Neural crest cell (in vitro differentiated cells): ENCODE measurements at regions not wholly inside any gene's neighbourhood (a gene's known extent, or its start where the extent isn't known, plus 50 kb on each side); places are given as distances from the start of the nearest gene placed in this dataset.

Experiments used
- DNase-seq: peaks from one replicate; pipeline ENCODE4 v3.0.0; 2021; ENCODE audit warnings: low read depth, mixed read lengths, low spot score
- H3K27ac Mint-ChIP-seq: one replicate; pipeline ENCODE4 v1.8.0; 2021; ENCODE audit warnings: mild to moderate bottlenecking, mixed read lengths; ENCODE audit not compliant: unreplicated experiment
- H3K27me3 Mint-ChIP-seq: 2 replicates; pipeline ENCODE4 v1.8.0; 2021; ENCODE audit warnings: low read depth, mild to moderate bottlenecking, mixed read lengths
- H3K36me3 Mint-ChIP-seq: 2 replicates; pipeline ENCODE4 v1.8.0; 2021; ENCODE audit warnings: low read depth, mild to moderate bottlenecking, mixed read lengths
- H3K4me1 Mint-ChIP-seq: 2 replicates; pipeline ENCODE4 v1.8.0; 2021; ENCODE audit warnings: mixed read lengths
- H3K4me3 Mint-ChIP-seq: one replicate; pipeline ENCODE4 v1.8.0; 2021; ENCODE audit warnings: mild to moderate bottlenecking, mixed read lengths
- H3K9me3 Mint-ChIP-seq: 2 replicates; pipeline ENCODE4 v1.8.0; 2021; ENCODE audit warnings: mixed read lengths
- CTCF ChIP-seq: fragments of 200-600 bp; sonication (generic); conservative IDR thresholded peaks from 2 replicates; pipeline ENCODE4 v1.5.0; 2021; ENCODE audit warnings: antibody characterized with exemption, mild to moderate bottlenecking

- no peaks in the 10 kb centered on the region for H3K36me3 Mint-ChIP-seq
Measured at GRCh38 chr4:129862461-129862860, 766.5 kb downstream of the C4orf33 start.

GRCh38 chr4:129863206-129863605 lies 767.3 kb downstream of the C4orf33 start:
- Mint-ChIP-seq H3K36me3 (no peaks in the 10 kb centered on the region), H3K27me3 (no peaks in the 10 kb centered on the region), H3K4me1 (no peaks in the 10 kb centered on the region), H3K27ac (no peak overlapping the region), H3K4me3 (no peak overlapping the region), H3K9me3 (no peaks in the 10 kb centered on the region)
- TF ChIP-seq CTCF, result no peak
- DNase-seq, result no peak

More at GRCh38 chr4:129862461-129862860, 766.5 kb downstream of the C4orf33 start:
- H3K27ac Mint-ChIP-seq, result no peak overlapping the region
- TF ChIP-seq CTCF, result no peak
- no peaks in the 10 kb centered on the region for H3K9me3 Mint-ChIP-seq
- no peaks in the 10 kb centered on the region for H3K4me1 Mint-ChIP-seq
- H3K27me3 Mint-ChIP-seq, result no peaks in the 10 kb centered on the region
- no peak overlapping the region for H3K4me3 Mint-ChIP-seq
- no peak for DNase-seq

- Mint-ChIP-seq H3K4me3 (no peak overlapping the region), H3K27ac (no peak overlapping the region)
Measured at GRCh38 chr4:129883996-129884395, 788.0 kb downstream of the C4orf33 start.

GRCh38 chr4:129897111-129897510 lies 801.2 kb downstream of the C4orf33 start:
- no peaks in the 10 kb centered on the region for H3K27me3 Mint-ChIP-seq
- H3K36me3 Mint-ChIP-seq, result no peaks in the 10 kb centered on the region
- no peak for TF ChIP-seq CTCF
- no peak for DNase-seq
- no peak overlapping the region for H3K4me3 Mint-ChIP-seq
- peaks cover 2% of the 10 kb centered on the region for H3K9me3 Mint-ChIP-seq
- H3K27ac Mint-ChIP-seq, result no peak overlapping the region
- no peaks in the 10 kb centered on the region for H3K4me1 Mint-ChIP-seq

More at GRCh38 chr4:129883996-129884395, 788.0 kb downstream of the C4orf33 start:
- H3K27me3 Mint-ChIP-seq, result no peaks in the 10 kb centered on the region
- no peak for TF ChIP-seq CTCF
- H3K36me3 Mint-ChIP-seq, result no peaks in the 10 kb centered on the region
- DNase-seq, result no peak
- no peaks in the 10 kb centered on the region for H3K4me1 Mint-ChIP-seq
- peaks cover 3% of the 10 kb centered on the region for H3K9me3 Mint-ChIP-seq

- DNase-seq, result no peak
- TF ChIP-seq CTCF, result no peak
- H3K27me3 Mint-ChIP-seq, result no peaks in the 10 kb centered on the region
- H3K9me3 Mint-ChIP-seq, result peaks cover 2% of the 10 kb centered on the region
- H3K4me3 Mint-ChIP-seq, result no peak overlapping the region
- no peaks in the 10 kb centered on the region for H3K36me3 Mint-ChIP-seq
- no peaks in the 10 kb centered on the region for H3K4me1 Mint-ChIP-seq
- no peak overlapping the region for H3K27ac Mint-ChIP-seq
Measured at GRCh38 chr4:129899849-129900248, 803.9 kb downstream of the C4orf33 start.
